ENCODE measurements at regions not wholly inside any gene's neighbourhood (a gene's known extent, or its start where the extent isn't known, plus 50 kb on each side); places are given as distances from the start of the nearest gene placed in this dataset.

GRCh38 chr5:125639858-125640257 is 783.4 kb upstream of the GRAMD2B start:
- peaks cover 39% of the 10 kb centered on the region for H3K9me3 ChIP-seq (replicated peaks)
- no peaks in the 10 kb centered on the region for H3K27me3 ChIP-seq (ENCODE audit: low read depth)
- H3K27ac ChIP-seq (replicated peaks) = no peak overlapping the region
- no peaks in the 10 kb centered on the region for H3K4me1 ChIP-seq
- DNase-seq = no peak
- H3K4me3 ChIP-seq = no peak overlapping the region
- H3K36me3 ChIP-seq = no peaks in the 10 kb centered on the region
- intact Hi-C loops (cut with micrococcal nuclease) = no loop called here
- TF ChIP-seq, protein P1, sequence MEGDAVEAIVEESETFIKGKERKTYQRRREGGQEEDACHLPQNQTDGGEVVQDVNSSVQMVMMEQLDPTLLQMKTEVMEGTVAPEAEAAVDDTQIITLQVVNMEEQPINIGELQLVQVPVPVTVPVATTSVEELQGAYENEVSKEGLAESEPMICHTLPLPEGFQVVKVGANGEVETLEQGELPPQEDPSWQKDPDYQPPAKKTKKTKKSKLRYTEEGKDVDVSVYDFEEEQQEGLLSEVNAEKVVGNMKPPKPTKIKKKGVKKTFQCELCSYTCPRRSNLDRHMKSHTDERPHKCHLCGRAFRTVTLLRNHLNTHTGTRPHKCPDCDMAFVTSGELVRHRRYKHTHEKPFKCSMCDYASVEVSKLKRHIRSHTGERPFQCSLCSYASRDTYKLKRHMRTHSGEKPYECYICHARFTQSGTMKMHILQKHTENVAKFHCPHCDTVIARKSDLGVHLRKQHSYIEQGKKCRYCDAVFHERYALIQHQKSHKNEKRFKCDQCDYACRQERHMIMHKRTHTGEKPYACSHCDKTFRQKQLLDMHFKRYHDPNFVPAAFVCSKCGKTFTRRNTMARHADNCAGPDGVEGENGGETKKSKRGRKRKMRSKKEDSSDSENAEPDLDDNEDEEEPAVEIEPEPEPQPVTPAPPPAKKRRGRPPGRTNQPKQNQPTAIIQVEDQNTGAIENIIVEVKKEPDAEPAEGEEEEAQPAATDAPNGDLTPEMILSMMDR (IDR thresholded peaks at IDR 0.05; ENCODE audit: borderline replicate concordance) = no peak

DNA sequence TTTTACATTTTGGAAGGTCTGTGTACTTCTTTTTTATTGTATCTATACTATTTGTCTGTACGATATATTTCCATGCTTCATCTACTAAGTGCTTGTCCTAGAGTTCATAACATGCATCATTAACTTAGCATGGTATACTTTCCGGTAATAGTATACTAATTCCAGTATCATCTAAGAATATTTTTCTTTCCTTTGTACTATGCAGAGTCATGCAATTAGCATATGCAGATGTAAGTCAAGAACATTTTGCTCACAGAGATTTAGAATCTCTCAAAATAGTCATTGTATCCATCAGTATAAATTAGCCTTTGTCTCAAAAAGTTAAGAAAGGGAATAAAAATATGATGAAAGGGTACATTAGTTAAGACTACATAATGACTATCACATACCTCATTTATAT is 770.4 kb upstream of the GRAMD2B start:
- no peaks in the 10 kb centered on the region for H3K9me3 ChIP-seq (replicated peaks)
- TF ChIP-seq, protein P1 (IDR thresholded peaks at IDR 0.05; ENCODE audit: borderline replicate concordance) = no peak
- H3K27ac ChIP-seq (replicated peaks) = no peak overlapping the region
- no peak for DNase-seq
- no peaks in the 10 kb centered on the region for H3K27me3 ChIP-seq (ENCODE audit: low read depth)
- H3K4me3 ChIP-seq = no peak overlapping the region
- H3K36me3 ChIP-seq = no peaks in the 10 kb centered on the region
- intact Hi-C loops (cut with micrococcal nuclease) = no loop called here
- H3K4me1 ChIP-seq = no peaks in the 10 kb centered on the region

GRCh38 chr5:125654392-125654791 is 768.8 kb upstream of the GRAMD2B start:
- H3K4me3 ChIP-seq = no peak overlapping the region
- H3K4me1 ChIP-seq = no peaks in the 10 kb centered on the region
- H3K27ac ChIP-seq (replicated peaks) = no peak overlapping the region
- TF ChIP-seq, protein P1 (IDR thresholded peaks at IDR 0.05; ENCODE audit: borderline replicate concordance) = no peak
- H3K27me3 ChIP-seq (ENCODE audit: low read depth) = no peaks in the 10 kb centered on the region
- H3K36me3 ChIP-seq = no peaks in the 10 kb centered on the region
- intact Hi-C loops (cut with micrococcal nuclease) = no loop called here
- DNase-seq = no peak
- H3K9me3 ChIP-seq (replicated peaks) = no peaks in the 10 kb centered on the region

DNA sequence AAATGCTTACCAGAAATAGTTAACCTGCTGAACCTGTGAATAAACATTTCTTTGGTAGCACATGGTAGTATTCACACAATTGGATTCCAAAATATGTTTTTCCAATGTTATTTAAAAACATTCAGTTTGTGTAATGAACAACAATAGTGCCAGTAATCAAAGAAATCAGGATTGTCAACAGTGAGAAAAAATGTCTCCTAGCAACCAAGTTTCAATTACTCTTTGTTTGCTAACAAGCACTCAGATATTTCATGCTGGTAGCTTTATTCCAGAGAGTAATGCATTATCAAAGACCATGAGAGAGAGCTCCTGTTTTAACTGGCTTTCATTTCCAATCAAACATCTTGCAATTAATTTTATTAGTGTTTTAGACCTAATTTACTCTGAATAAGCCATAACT is 768.1 kb upstream of the GRAMD2B start:
- no peaks in the 10 kb centered on the region for H3K27me3 ChIP-seq (ENCODE audit: low read depth)
- peaks cover 4% of the 10 kb centered on the region for H3K4me1 ChIP-seq
- no peak overlapping the region for H3K27ac ChIP-seq (replicated peaks)
- no peak overlapping the region for H3K4me3 ChIP-seq
- TF ChIP-seq, protein P1 (IDR thresholded peaks at IDR 0.05; ENCODE audit: borderline replicate concordance) = no peak
- H3K36me3 ChIP-seq = no peaks in the 10 kb centered on the region
- intact Hi-C loops (cut with micrococcal nuclease) = no loop called here
- no peak for DNase-seq
- H3K9me3 ChIP-seq (replicated peaks) = no peaks in the 10 kb centered on the region

DNA sequence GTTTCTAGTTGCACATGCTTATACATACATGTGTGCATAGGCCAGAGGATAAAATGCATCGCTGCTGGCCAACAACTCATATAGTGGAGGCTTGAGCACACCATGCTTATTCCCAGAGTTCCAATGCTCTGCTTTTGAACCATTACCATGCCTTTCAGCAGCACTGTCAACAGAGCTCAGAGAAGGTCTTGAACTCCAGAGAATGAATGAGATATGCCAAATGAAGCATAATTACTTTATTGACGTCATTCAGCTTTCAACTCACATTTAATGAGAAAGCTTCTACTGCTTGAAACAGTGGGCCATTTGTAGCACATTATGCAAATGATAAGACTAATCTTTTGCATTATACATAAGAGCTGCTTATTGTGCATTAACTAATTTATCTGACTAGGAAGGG is 765.3 kb upstream of the GRAMD2B start:
- TF ChIP-seq, protein P1 (IDR thresholded peaks at IDR 0.05; ENCODE audit: borderline replicate concordance) = no peak
- H3K9me3 ChIP-seq (replicated peaks) = peaks cover 5% of the 10 kb centered on the region
- no peaks in the 10 kb centered on the region for H3K36me3 ChIP-seq
- no peak overlapping the region for H3K4me3 ChIP-seq
- H3K27ac ChIP-seq (replicated peaks) = no peak overlapping the region
- peaks cover 7% of the 10 kb centered on the region for H3K4me1 ChIP-seq
- H3K27me3 ChIP-seq (ENCODE audit: low read depth) = no peaks in the 10 kb centered on the region
- DNase-seq = no peak
- intact Hi-C loops (cut with micrococcal nuclease) = no loop called here

Data from left ventricle myocardium inferior (tissue), 1 donor.